Erythroblast (primary cell): ENCODE measurements at regions not wholly inside any gene's neighbourhood (a gene's known extent, or its start where the extent isn't known, plus 50 kb on each side); places are given as distances from the start of the nearest gene placed in this dataset.
"Not testable (repeated sequence)": the region's sequence is repeated elsewhere in the genome, so short reads cannot be mapped to it uniquely, and the experiment has no call there.

Experiments
- GATA1 ChIP-seq: IDR thresholded peaks from 2 replicates; pipeline ENCODE4 v1.6.1; 2011; ENCODE audit warnings: low read depth, mild to moderate bottlenecking, control low read depth, low read length, moderate library complexity
- POLR2A ChIP-seq: IDR thresholded peaks from 2 replicates; pipeline ENCODE4 v1.6.1; 2011; ENCODE audit warnings: mild to moderate bottlenecking, low read length

DNA sequence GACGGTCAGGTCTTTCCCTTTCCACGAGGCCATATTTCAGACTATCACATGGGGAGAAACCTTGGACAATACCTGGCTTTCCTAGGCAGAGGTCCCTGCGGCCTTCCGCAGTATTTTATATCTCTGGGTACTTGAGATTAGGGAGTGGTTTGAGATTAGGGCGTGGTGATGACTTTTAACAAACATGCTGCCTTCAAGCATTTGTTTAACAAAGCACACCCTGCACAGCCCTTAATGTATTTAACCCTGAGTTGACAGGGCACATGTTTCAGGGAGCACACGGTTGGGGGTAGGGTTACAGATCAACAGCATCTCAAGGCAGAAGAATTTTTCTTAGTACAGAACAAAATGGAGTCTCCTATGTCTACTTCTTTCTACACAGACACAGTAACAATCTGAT, 80.5 kb upstream of the ST8SIA4 start:
- not testable (repeated sequence) for TF ChIP-seq POLR2A, GATA1
